Transverse colon (tissue), 4 donors: ENCODE measurements at regions not wholly inside any gene's neighbourhood (a gene's known extent, or its start where the extent isn't known, plus 50 kb on each side); places are given as distances from the start of the nearest gene placed in this dataset.

Source experiments
- DNase-seq: peaks from one replicate; pipeline ENCODE4 v3.0.0-alpha.2; 2019
- H3K27ac ChIP-seq, 4 donors: fragments of 200-600 bp; sonication (generic); 2 replicates each; pipeline ENCODE4 v1.5.1; 2016 to 2018; ENCODE audit warnings: inconsistent platforms in 4 of 4
- H3K27me3 ChIP-seq: fragments of 200-600 bp; sonication (generic); 2 replicates; pipeline ENCODE4 v1.5.1; 2017; ENCODE audit warnings: inconsistent platforms
- H3K36me3 ChIP-seq, 4 donors: fragments of 200-600 bp; sonication (generic); 2 replicates each; pipeline ENCODE4 v1.5.1; 2017 to 2019; ENCODE audit warnings: inconsistent platforms in 4 of 4
- H3K4me1 ChIP-seq, 4 donors: fragments of 200-600 bp; sonication (generic); 2 replicates each; pipeline ENCODE4 v1.5.1; 2017 to 2020; ENCODE audit warnings: inconsistent platforms in 4 of 4
- H3K4me3 ChIP-seq, 4 donors: fragments of 200-600 bp; sonication (generic); 1 replicate in 1 of 4; 2 replicates in 3 of 4; pipeline versions ENCODE4 v1.5.1 to v1.6.1; 2017 to 2019; ENCODE audit warnings: inconsistent platforms in 4 of 4
- H3K9me3 ChIP-seq, 2 donors: fragments of 200-600 bp; sonication (generic); 2 replicates each; pipeline ENCODE4 v1.5.1; 2017 to 2019; ENCODE audit warnings: inconsistent platforms in 2 of 2
- EP300 ChIP-seq: sonication (generic); formaldehyde crosslinking; IDR thresholded peaks from one replicate; pipeline ENCODE4 v1.6.1; 2017; ENCODE audit warnings: antibody characterized with exemption, low read depth
- POLR2A ChIP-seq: fragments of 450-650 bp; IDR thresholded peaks from one replicate; pipeline ENCODE4 v1.6.1; 2016; ENCODE audit warnings: antibody characterized with exemption, mild to moderate bottlenecking, moderate library complexity
- POLR2AphosphoS5 ChIP-seq, 3 donors: sonication (generic); formaldehyde crosslinking; IDR thresholded peaks; one replicate each; pipeline ENCODE4 v1.6.1; 2016; ENCODE audit warnings: antibody characterized with exemption in 3 of 3
- WGBS, 2 donors: methylation state at CpG; one replicate each; pipeline ENCODE4 v1.1.5; 2018; ENCODE audit warnings: low coverage in 1 of 2; 5-methylcytosine and 5-hydroxymethylcytosine counted together
- in situ Hi-C, 4 donors: fragments of 200-750 bp; cut with MboI; loops; one replicate each; pipeline versions ENCODE4 v1.15.0 to v1.15.1; 2017; ENCODE audit warnings: low sequenced_read_pairs in 3 of 4, low pct_ligation_motif_present in 1 of 4, low pct_unique_long_range_greater_than_20kb in 1 of 4
- intact Hi-C: fragments of 100-400 bp; cut with DNase I; formaldehyde crosslinking; loops from one replicate; pipeline ENCODE4 v1.15.1; 2023; ENCODE audit warnings: low total_unique reads
- TF ChIP-seq, protein P1 (sequence below), 5 experiments: fragments of 200-600 bp in 3 of 5; fragments of 450-650 bp in 2 of 5; sonication (generic) in 3 of 5; IDR thresholded peaks; 1 replicate in 2 of 5; 2 replicates in 3 of 5; pipeline ENCODE4 v1.5.1; 2016 to 2017; ENCODE audit warnings: antibody characterized with exemption in 5 of 5, inconsistent platforms in 3 of 5, mild to moderate bottlenecking in 2 of 5, moderate library complexity in 1 of 5

DNA sequence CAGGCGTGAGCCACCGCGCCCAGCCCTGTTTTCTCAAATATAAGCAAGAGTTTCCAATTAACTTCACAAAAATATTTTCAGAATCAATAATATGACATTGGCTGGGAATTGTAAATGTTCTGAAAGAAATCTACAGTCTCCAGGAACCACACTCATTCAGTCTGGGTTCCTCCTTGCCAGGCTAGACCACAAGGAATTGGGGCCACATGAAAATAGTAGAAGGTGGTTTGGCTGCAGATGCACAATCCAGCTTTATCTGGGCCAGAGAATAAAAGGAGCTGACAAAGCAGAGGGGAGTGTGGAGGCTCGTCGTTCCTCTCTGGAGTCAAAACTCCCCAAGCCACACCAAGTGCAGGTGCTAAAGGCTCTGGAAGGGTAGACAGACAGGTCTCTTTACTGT lies 92.0 kb upstream of the OSMR start:
- TF ChIP-seq, protein P1, sequence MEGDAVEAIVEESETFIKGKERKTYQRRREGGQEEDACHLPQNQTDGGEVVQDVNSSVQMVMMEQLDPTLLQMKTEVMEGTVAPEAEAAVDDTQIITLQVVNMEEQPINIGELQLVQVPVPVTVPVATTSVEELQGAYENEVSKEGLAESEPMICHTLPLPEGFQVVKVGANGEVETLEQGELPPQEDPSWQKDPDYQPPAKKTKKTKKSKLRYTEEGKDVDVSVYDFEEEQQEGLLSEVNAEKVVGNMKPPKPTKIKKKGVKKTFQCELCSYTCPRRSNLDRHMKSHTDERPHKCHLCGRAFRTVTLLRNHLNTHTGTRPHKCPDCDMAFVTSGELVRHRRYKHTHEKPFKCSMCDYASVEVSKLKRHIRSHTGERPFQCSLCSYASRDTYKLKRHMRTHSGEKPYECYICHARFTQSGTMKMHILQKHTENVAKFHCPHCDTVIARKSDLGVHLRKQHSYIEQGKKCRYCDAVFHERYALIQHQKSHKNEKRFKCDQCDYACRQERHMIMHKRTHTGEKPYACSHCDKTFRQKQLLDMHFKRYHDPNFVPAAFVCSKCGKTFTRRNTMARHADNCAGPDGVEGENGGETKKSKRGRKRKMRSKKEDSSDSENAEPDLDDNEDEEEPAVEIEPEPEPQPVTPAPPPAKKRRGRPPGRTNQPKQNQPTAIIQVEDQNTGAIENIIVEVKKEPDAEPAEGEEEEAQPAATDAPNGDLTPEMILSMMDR (IDR thresholded peaks at IDR 0.05), result no peak
- TF ChIP-seq EP300 (no peak), POLR2A (no peak), POLR2AphosphoS5 (IDR thresholded peaks at IDR 0.05) (no peak)
- Histone ChIP-seq H3K4me1 (peaks cover 0 to 3% (median 0%) of the 10 kb centered on the region in 4 donors), H3K4me3 (no peak overlapping the region), H3K27ac (no peak overlapping the region), H3K36me3 (no peaks in the 10 kb centered on the region), H3K9me3 (no peaks in the 10 kb centered on the region), H3K27me3 (no peaks in the 10 kb centered on the region)
- DNase-seq, result no peak
- WGBS, 2 donors, result 63 to 89% methylated on average over 3 to 5 of the region's 5 CpGs
- in situ Hi-C loops (no loop called here), intact Hi-C loops (no loop called here)

DNA sequence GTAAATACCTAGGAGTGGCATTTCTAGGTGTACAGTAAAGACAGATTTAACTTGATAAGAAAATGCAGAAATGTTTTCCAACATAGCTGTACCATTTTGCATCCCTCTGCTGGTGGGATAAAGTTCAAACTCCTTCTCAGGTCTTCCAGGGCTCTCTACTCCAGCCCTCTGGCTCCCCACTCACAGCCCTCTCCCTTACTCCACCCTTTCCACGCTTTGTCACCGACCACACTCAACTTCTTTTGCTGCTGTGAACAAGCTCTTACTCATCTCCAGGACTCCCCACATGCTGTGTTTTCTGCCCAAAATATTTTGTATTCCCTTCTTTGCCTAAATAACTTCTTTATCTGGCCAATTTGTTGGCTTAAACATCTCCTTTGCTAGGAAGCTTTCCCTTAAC lies 90.6 kb upstream of the OSMR start:
- in situ Hi-C loops (no loop called here), intact Hi-C loops (no loop called here)
- no peaks in the 10 kb centered on the region for H3K9me3 ChIP-seq
- H3K27ac ChIP-seq, result no peak overlapping the region
- H3K4me3 ChIP-seq, result no peak overlapping the region
- no peak for DNase-seq
- H3K4me1 ChIP-seq, result peaks cover 0 to 6% (median 0%) of the 10 kb centered on the region in 4 donors
- H3K36me3 ChIP-seq, result no peaks in the 10 kb centered on the region
- 67 to 77% methylated on average over 2 of the region's 2 CpGs for WGBS, 2 donors
- H3K27me3 ChIP-seq, result no peaks in the 10 kb centered on the region
- TF ChIP-seq POLR2A (no peak), EP300 (no peak), POLR2AphosphoS5 (IDR thresholded peaks at IDR 0.05) (no peak)
- TF ChIP-seq, protein P1 (IDR thresholded peaks at IDR 0.05), result no peak

DNA sequence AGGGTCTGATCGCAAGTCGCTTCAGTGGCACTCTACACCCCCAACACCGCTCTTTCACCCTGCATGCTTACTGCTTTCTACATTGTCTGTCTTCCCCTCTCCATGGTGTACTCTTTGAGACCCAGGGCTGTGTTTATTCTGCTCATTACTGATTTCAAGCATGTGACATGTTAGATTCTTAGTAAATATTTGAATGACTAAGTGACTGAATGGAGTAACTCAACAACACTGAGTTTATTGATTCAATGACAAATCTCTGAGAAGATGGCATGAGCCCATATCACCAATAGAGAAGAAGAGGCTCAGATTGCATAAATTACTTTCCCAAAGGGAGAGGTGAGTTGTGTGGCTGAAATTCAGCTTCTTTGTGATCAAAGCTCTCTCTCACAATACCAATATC lies 89.7 kb upstream of the OSMR start:
- Histone ChIP-seq H3K4me1 (peaks cover 0 to 6% (median 0%) of the 10 kb centered on the region in 4 donors), H3K9me3 (no peaks in the 10 kb centered on the region), H3K27me3 (no peaks in the 10 kb centered on the region), H3K36me3 (no peaks in the 10 kb centered on the region), H3K4me3 (no peak overlapping the region), H3K27ac (no peak overlapping the region)
- TF ChIP-seq POLR2A (no peak), EP300 (no peak), POLR2AphosphoS5 (IDR thresholded peaks at IDR 0.05) (no peak)
- TF ChIP-seq, protein P1 (IDR thresholded peaks at IDR 0.05), result no peak
- DNase-seq, result no peak
- in situ Hi-C loops, result no loop called here
- intact Hi-C loops, result no loop called here
- 76 to 89% methylated on average over 3 of the region's 3 CpGs for WGBS, 2 donors

DNA sequence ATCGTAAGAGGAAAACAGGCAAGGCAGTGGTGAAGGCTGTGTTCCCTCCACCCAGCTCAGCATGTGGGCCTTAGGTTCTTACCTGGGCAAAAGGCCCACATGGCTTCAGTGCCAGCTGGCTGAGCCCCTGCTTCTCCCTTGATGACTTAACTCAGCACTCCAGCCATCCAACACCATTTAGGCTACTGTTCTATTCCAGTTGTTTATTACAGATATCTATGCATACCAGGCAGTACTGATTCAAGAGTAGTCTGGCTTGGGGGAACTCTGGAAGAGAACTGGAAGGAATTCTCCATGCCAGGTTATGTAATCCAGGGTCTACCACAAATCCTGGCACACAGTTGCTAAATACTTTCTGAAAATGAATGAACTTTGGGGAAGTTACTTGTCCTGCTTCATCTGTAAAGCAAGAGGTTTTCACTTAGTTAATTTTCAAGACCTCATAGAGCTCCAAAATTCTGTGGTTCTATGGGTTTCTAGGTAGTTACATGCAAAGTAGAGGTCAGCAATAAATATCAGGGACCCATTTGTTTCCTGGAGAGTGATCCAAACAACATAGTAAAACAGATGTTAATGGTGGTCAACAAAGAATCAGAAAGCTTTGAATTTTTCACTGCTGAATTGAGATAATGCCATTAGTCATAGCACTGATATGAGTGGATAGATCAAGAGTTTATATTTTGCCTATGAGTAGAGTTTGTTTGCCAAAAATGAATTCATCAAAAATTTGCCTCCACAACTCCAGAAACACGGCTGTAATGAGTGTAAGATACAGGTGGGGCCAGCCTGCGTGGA lies 88.2 kb upstream of the OSMR start:
- in situ Hi-C loops (no loop called here), intact Hi-C loops (no loop called here)
- WGBS, 2 donors, result 62 to 87% methylated on average over 2 to 3 of the region's 3 CpGs
- Histone ChIP-seq H3K4me3 (no peak overlapping the region), H3K27ac (no peak overlapping the region), H3K27me3 (no peaks in the 10 kb centered on the region), H3K9me3 (no peaks in the 10 kb centered on the region), H3K4me1 (peaks cover 0 to 6% (median 0%) of the 10 kb centered on the region in 4 donors), H3K36me3 (no peaks in the 10 kb centered on the region)
- no peak for DNase-seq
- TF ChIP-seq, protein P1 (IDR thresholded peaks at IDR 0.05), result no peak
- TF ChIP-seq POLR2A (no peak), EP300 (no peak), POLR2AphosphoS5 (IDR thresholded peaks at IDR 0.05) (no peak)
